Ishikawa (cell line): ENCODE measurements at regions not wholly inside any gene's neighbourhood (a gene's known extent, or its start where the extent isn't known, plus 50 kb on each side); places are given as distances from the start of the nearest gene placed in this dataset.

Experiments
- CEBPB ChIP-seq: IDR thresholded peaks from 2 replicates; pipeline ENCODE4 v1.6.1; 2012
- CREB1 ChIP-seq: IDR thresholded peaks from 2 replicates; pipeline ENCODE4 v1.6.1; 2012; ENCODE audit warnings: low read depth
- EGR1 ChIP-seq: IDR thresholded peaks from 2 replicates; pipeline ENCODE4 v1.6.1; 2012
- EP300 ChIP-seq: IDR thresholded peaks from 2 replicates; pipeline ENCODE4 v1.6.1; 2012; ENCODE audit warnings: borderline replicate concordance
- FOXM1 ChIP-seq: IDR thresholded peaks from 2 replicates; pipeline ENCODE4 v1.6.1; 2012; ENCODE audit warnings: low read depth, borderline replicate concordance
- MAX ChIP-seq: IDR thresholded peaks from 2 replicates; pipeline ENCODE4 v1.6.1; 2012
- NFIC ChIP-seq: IDR thresholded peaks from 2 replicates; pipeline ENCODE4 v1.6.1; 2012
- RAD21 ChIP-seq: IDR thresholded peaks from 2 replicates; pipeline ENCODE4 v1.6.1; 2012; ENCODE audit warnings: low read depth
- TAF1 ChIP-seq: IDR thresholded peaks from 2 replicates; pipeline ENCODE4 v1.6.1; 2012; ENCODE audit warnings: low read depth, mild to moderate bottlenecking
- TCF12 ChIP-seq: IDR thresholded peaks from 2 replicates; pipeline ENCODE4 v1.6.1; 2012; ENCODE audit warnings: low read depth
- TEAD4 ChIP-seq: IDR thresholded peaks from 2 replicates; pipeline ENCODE4 v1.6.1; 2012
- USF1 ChIP-seq: IDR thresholded peaks from 2 replicates; pipeline ENCODE4 v1.6.1; 2012
- YY1 ChIP-seq: IDR thresholded peaks from 2 replicates; pipeline ENCODE4 v1.6.1; 2012; ENCODE audit warnings: low read depth
- ZBTB7A ChIP-seq: IDR thresholded peaks from 2 replicates; pipeline ENCODE4 v1.6.1; 2012; ENCODE audit warnings: low read depth
- TF ChIP-seq, protein P1 (sequence below): IDR thresholded peaks from 2 replicates; pipeline ENCODE4 v1.6.1; 2012; ENCODE audit warnings: low read depth, mild to moderate bottlenecking

- TF ChIP-seq ZBTB7A (no peak), TEAD4 (no peak), USF1 (no peak), FOXM1 (no peak), CEBPB (no peak), NFIC (no peak), TAF1 (no peak), TCF12 (no peak), RAD21 (no peak), MAX (no peak), EGR1 (no peak), YY1 (no peak), EP300 (no peak), CREB1 (no peak)
- TF ChIP-seq, protein P1, sequence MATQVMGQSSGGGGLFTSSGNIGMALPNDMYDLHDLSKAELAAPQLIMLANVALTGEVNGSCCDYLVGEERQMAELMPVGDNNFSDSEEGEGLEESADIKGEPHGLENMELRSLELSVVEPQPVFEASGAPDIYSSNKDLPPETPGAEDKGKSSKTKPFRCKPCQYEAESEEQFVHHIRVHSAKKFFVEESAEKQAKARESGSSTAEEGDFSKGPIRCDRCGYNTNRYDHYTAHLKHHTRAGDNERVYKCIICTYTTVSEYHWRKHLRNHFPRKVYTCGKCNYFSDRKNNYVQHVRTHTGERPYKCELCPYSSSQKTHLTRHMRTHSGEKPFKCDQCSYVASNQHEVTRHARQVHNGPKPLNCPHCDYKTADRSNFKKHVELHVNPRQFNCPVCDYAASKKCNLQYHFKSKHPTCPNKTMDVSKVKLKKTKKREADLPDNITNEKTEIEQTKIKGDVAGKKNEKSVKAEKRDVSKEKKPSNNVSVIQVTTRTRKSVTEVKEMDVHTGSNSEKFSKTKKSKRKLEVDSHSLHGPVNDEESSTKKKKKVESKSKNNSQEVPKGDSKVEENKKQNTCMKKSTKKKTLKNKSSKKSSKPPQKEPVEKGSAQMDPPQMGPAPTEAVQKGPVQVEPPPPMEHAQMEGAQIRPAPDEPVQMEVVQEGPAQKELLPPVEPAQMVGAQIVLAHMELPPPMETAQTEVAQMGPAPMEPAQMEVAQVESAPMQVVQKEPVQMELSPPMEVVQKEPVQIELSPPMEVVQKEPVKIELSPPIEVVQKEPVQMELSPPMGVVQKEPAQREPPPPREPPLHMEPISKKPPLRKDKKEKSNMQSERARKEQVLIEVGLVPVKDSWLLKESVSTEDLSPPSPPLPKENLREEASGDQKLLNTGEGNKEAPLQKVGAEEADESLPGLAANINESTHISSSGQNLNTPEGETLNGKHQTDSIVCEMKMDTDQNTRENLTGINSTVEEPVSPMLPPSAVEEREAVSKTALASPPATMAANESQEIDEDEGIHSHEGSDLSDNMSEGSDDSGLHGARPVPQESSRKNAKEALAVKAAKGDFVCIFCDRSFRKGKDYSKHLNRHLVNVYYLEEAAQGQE: no peak
These were observed 1102.4 kb downstream of the SORCS3 start for GRCh38 chr10:105743343-105744056.

DNA sequence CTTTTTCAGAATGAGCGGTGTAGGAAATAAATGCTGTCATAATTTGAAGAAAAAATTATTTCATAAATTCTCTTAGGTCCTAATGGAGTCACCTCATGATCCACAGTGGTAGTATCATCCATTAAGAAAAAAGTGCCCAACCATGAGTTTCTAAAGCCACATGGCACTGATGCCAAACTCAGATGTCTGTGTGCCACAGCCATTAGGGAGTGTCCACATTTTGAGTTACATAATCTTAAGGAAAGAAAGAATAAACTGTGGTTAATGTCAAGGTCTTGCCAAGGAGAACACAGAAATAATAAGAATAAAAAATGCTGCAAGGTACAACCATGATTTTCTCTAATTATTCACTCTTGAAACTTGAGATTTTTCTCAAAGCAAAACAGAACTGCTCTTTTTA is 1101.8 kb downstream of the SORCS3 start:
- no peak for TF ChIP-seq MAX

GRCh38 chr10:105742184-105742583 is 1101.1 kb downstream of the SORCS3 start:
- TF ChIP-seq MAX (no peak), FOXM1 (no peak), TCF12 (no peak), ZBTB7A (no peak), TAF1 (no peak), TEAD4 (no peak), NFIC (no peak), USF1 (no peak), EGR1 (no peak), CREB1 (no peak), EP300 (no peak), CEBPB (no peak), RAD21 (no peak), YY1 (no peak)
- TF ChIP-seq, protein P1: no peak

DNA sequence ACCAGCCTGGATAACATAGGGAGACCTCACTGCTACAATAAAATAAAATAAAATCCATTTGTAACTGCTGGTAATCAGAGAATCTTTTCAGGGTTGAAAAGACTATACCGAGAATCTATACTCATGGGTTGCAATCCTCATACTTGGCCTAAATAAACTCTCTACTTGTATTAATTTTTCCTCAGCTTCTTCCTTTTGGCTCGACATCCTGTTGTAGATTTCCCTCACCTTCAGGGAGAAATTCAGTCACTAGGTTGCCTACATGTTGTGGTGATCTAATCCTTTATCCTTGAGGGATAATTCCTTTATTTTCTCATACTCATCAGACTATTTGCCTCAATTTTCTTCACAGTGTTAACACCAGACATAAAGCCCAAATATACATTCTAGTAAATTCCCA is 1093.4 kb downstream of the SORCS3 start:
- TF ChIP-seq CREB1 (no peak), CEBPB (no peak), ZBTB7A (no peak), TAF1 (no peak), TCF12 (no peak), TEAD4 (no peak), FOXM1 (no peak), MAX (no peak), EP300 (no peak), USF1 (no peak)
- TF ChIP-seq, protein P1: no peak
